Central memory CD8-positive, alpha-beta T cell (primary cell): ENCODE measurements at regions not wholly inside any gene's neighbourhood (a gene's known extent, or its start where the extent isn't known, plus 50 kb on each side); places are given as distances from the start of the nearest gene placed in this dataset.
"Not testable (repeated sequence)": the region's sequence is repeated elsewhere in the genome, so short reads cannot be mapped to it uniquely, and the experiment has no call there.

Experiments used
- ATAC-seq: fragments of 150-1000 bp; cut with Tn5 transposase; replicated peaks from 2 replicates; pipeline ENCODE4 v1.10.0; 2022; ENCODE audit warnings: mild to moderate bottlenecking, moderate FRiP score, moderate number of reproducible peaks; ENCODE audit not compliant: poor library complexity, severe bottlenecking; ENCODE audit errors: extremely low read depth
- DNase-seq, 2 donors: peaks; one replicate each; pipeline ENCODE4 v3.0.0; 2021; ENCODE audit warnings: low spot score in 2 of 2
- H3K27ac Mint-ChIP-seq: one replicate; pipeline ENCODE4 v1.8.0; 2022; ENCODE audit warnings: low read depth, mild to moderate bottlenecking, moderate library complexity, mixed read lengths
- H3K27me3 Mint-ChIP-seq: one replicate; pipeline ENCODE4 v1.8.0; 2022; ENCODE audit warnings: mixed read lengths
- H3K36me3 Mint-ChIP-seq: one replicate; pipeline ENCODE4 v1.8.0; 2022; ENCODE audit warnings: mild to moderate bottlenecking, moderate library complexity, mixed read lengths; ENCODE audit not compliant: insufficient read depth
- H3K4me1 Mint-ChIP-seq: one replicate; pipeline ENCODE4 v1.8.0; 2022; ENCODE audit warnings: mixed read lengths
- H3K4me3 Mint-ChIP-seq: one replicate; pipeline ENCODE4 v1.8.0; 2022; ENCODE audit warnings: mild to moderate bottlenecking, moderate library complexity, mixed read lengths
- H3K9me3 Mint-ChIP-seq: one replicate; pipeline ENCODE4 v1.8.0; 2022; ENCODE audit warnings: mixed read lengths

- no peaks in the 10 kb centered on the region for H3K27me3 Mint-ChIP-seq
- H3K4me3 Mint-ChIP-seq: no peak overlapping the region
- no peaks in the 10 kb centered on the region for H3K4me1 Mint-ChIP-seq
- DNase-seq (no peak), ATAC-seq (no peak)
- peaks cover 5% of the 10 kb centered on the region for H3K9me3 Mint-ChIP-seq
- no peak overlapping the region for H3K27ac Mint-ChIP-seq
- no peaks in the 10 kb centered on the region for H3K36me3 Mint-ChIP-seq
These were observed 313.0 kb upstream of the GOT2 start for GRCh38 chr16:59047114-59047513.

GRCh38 chr16:59046335-59046734 is 312.2 kb upstream of the GOT2 start:
- Mint-ChIP-seq H3K4me1 (no peaks in the 10 kb centered on the region), H3K27me3 (no peaks in the 10 kb centered on the region), H3K9me3 (peaks cover 2% of the 10 kb centered on the region), H3K27ac (no peak overlapping the region), H3K36me3 (no peaks in the 10 kb centered on the region), H3K4me3 (no peak overlapping the region)
- ATAC-seq (no peak), DNase-seq (no peak)

GRCh38 chr16:59045501-59045900 is 311.4 kb upstream of the GOT2 start:
- Mint-ChIP-seq H3K27ac (no peak overlapping the region), H3K9me3 (no peaks in the 10 kb centered on the region), H3K4me3 (no peak overlapping the region), H3K4me1 (no peaks in the 10 kb centered on the region), H3K27me3 (no peaks in the 10 kb centered on the region), H3K36me3 (no peaks in the 10 kb centered on the region)
- DNase-seq: no peak
- ATAC-seq: no peak

GRCh38 chr16:59044616-59045015 is 310.5 kb upstream of the GOT2 start:
- no peak overlapping the region for H3K27ac Mint-ChIP-seq
- DNase-seq: no peak
- no peaks in the 10 kb centered on the region for H3K9me3 Mint-ChIP-seq
- no peaks in the 10 kb centered on the region for H3K36me3 Mint-ChIP-seq
- no peak for ATAC-seq
- H3K4me3 Mint-ChIP-seq: no peak overlapping the region
- H3K27me3 Mint-ChIP-seq: no peaks in the 10 kb centered on the region
- H3K4me1 Mint-ChIP-seq: no peaks in the 10 kb centered on the region

GRCh38 chr16:59042301-59042700 is 308.2 kb upstream of the GOT2 start:
- no peak for DNase-seq
- H3K4me1 Mint-ChIP-seq: no peaks in the 10 kb centered on the region
- H3K27ac Mint-ChIP-seq: no peak overlapping the region
- no peaks in the 10 kb centered on the region for H3K27me3 Mint-ChIP-seq
- no peaks in the 10 kb centered on the region for H3K9me3 Mint-ChIP-seq
- no peaks in the 10 kb centered on the region for H3K36me3 Mint-ChIP-seq
- ATAC-seq: no peak
- no peak overlapping the region for H3K4me3 Mint-ChIP-seq

- H3K36me3 Mint-ChIP-seq: no peaks in the 10 kb centered on the region
- H3K27ac Mint-ChIP-seq: no peak overlapping the region
- DNase-seq (no peak), ATAC-seq (no peak)
- H3K4me3 Mint-ChIP-seq: no peak overlapping the region
- no peaks in the 10 kb centered on the region for H3K27me3 Mint-ChIP-seq
- no peaks in the 10 kb centered on the region for H3K4me1 Mint-ChIP-seq
- H3K9me3 Mint-ChIP-seq: no peaks in the 10 kb centered on the region
These were observed 305.1 kb upstream of the GOT2 start for GRCh38 chr16:59039066-59039720.

GRCh38 chr16:59030923-59031485 is 296.9 kb upstream of the GOT2 start:
- Mint-ChIP-seq H3K4me3 (no peak overlapping the region), H3K9me3 (no peaks in the 10 kb centered on the region), H3K4me1 (no peaks in the 10 kb centered on the region), H3K27ac (no peak overlapping the region), H3K27me3 (no peaks in the 10 kb centered on the region), H3K36me3 (no peaks in the 10 kb centered on the region)
- ATAC-seq (no peak), DNase-seq (no peak)

GRCh38 chr16:59021751-59022150 is 287.6 kb upstream of the GOT2 start:
- DNase-seq (no peak), ATAC-seq (no peak)
- Mint-ChIP-seq H3K27me3 (no peaks in the 10 kb centered on the region), H3K27ac (no peak overlapping the region), H3K4me1 (no peaks in the 10 kb centered on the region), H3K4me3 (no peak overlapping the region), H3K9me3 (peaks cover 27% of the 10 kb centered on the region), H3K36me3 (peaks cover 1% of the 10 kb centered on the region)

GRCh38 chr16:59013930-59014329 is 279.8 kb upstream of the GOT2 start:
- Mint-ChIP-seq H3K9me3 (peaks cover 8% of the 10 kb centered on the region), H3K4me1 (no peaks in the 10 kb centered on the region), H3K27ac (no peak overlapping the region), H3K36me3 (no peaks in the 10 kb centered on the region), H3K27me3 (no peaks in the 10 kb centered on the region), H3K4me3 (no peak overlapping the region)
- DNase-seq (no peak), ATAC-seq (no peak)

GRCh38 chr16:58999762-59000161 is 265.6 kb upstream of the GOT2 start:
- no peaks in the 10 kb centered on the region for H3K4me1 Mint-ChIP-seq
- peaks cover 18% of the 10 kb centered on the region for H3K9me3 Mint-ChIP-seq
- no peak overlapping the region for H3K27ac Mint-ChIP-seq
- H3K27me3 Mint-ChIP-seq: no peaks in the 10 kb centered on the region
- no peak for ATAC-seq
- no peak for DNase-seq
- no peak overlapping the region for H3K4me3 Mint-ChIP-seq
- peaks cover 1% of the 10 kb centered on the region for H3K36me3 Mint-ChIP-seq

- H3K27ac Mint-ChIP-seq, DNase-seq, ATAC-seq, H3K4me1 Mint-ChIP-seq, H3K4me3 Mint-ChIP-seq, H3K36me3 Mint-ChIP-seq, H3K27me3 Mint-ChIP-seq: not testable (repeated sequence)
- peaks cover 19% of the 10 kb centered on the region for H3K9me3 Mint-ChIP-seq
These were observed 258.6 kb upstream of the GOT2 start for GRCh38 chr16:58992755-58993154.

GRCh38 chr16:58983181-58983965 is 249.3 kb upstream of the GOT2 start:
- peaks cover 20% of the 10 kb centered on the region for H3K9me3 Mint-ChIP-seq
- not testable (repeated sequence) for H3K27ac Mint-ChIP-seq, ATAC-seq, DNase-seq, H3K27me3 Mint-ChIP-seq, H3K36me3 Mint-ChIP-seq, H3K4me1 Mint-ChIP-seq, H3K4me3 Mint-ChIP-seq

GRCh38 chr16:58970775-58971174 is 236.7 kb upstream of the GOT2 start:
- Mint-ChIP-seq H3K4me1 (no peaks in the 10 kb centered on the region), H3K36me3 (no peaks in the 10 kb centered on the region), H3K27me3 (no peaks in the 10 kb centered on the region), H3K9me3 (no peaks in the 10 kb centered on the region), H3K27ac (no peak overlapping the region), H3K4me3 (no peak overlapping the region)
- DNase-seq: no peak
- ATAC-seq: no peak
